Panc1 (cell line): ENCODE measurements at regions not wholly inside any gene's neighbourhood (a gene's known extent, or its start where the extent isn't known, plus 50 kb on each side); places are given as distances from the start of the nearest gene placed in this dataset.

Experiments used
- ATAC-seq: fragments of 200-7000 bp; cut with Tn5 transposase; 2 replicates; pipeline ENCODE4 v1.9.1; 2020; ENCODE audit warnings: mild to moderate bottlenecking, moderate library complexity
- BruUV-seq: library from RNA; stranded (reverse); fragments of 400-500 nt; replicated peaks from 2 replicates; lab custom pipeline; 2021; lab: Mats Ljungman, UMichigan
- CTCF ChIA-PET: fragments of 300-600 bp; sonication (Branson Sonifier 250); formaldehyde crosslinking; loops from one replicate; lab custom pipeline; 2022; ENCODE audit warnings: antibody characterized with exemption; lab: Charles Lee
- POLR2A ChIA-PET: fragments of 300-600 bp; sonication (Branson Sonifier 250); formaldehyde crosslinking; loops from one replicate; lab custom pipeline; 2022; ENCODE audit warnings: antibody characterized with exemption; lab: Charles Lee
- DNase-seq: peaks from one replicate; pipeline ENCODE4 v3.0.0-alpha.2; 2010; ENCODE audit warnings: low read depth, low spot score
- H3K27ac ChIP-seq: 2 replicates; pipeline ENCODE4 v1.5.1; 2011; ENCODE audit warnings: mild to moderate bottlenecking, low read length, inconsistent platforms
- H3K27me3 ChIP-seq: fragments of 200-500 bp; sonication (Bioruptor generic); 2 replicates; pipeline ENCODE4 v1.6.0; 2014; ENCODE audit warnings: low read length, inconsistent platforms; ENCODE audit not compliant: control insufficient read depth, insufficient read depth
- H3K36me3 ChIP-seq: fragments of 200-500 bp; sonication (Bioruptor generic); 2 replicates; pipeline ENCODE4 v1.5.1; 2014; ENCODE audit warnings: inconsistent platforms, mild to moderate bottlenecking, low read length, moderate library complexity; ENCODE audit not compliant: control insufficient read depth, insufficient read depth
- H3K4me1 ChIP-seq: 2 replicates; pipeline ENCODE4 v1.5.1; 2011; ENCODE audit warnings: inconsistent platforms, mild to moderate bottlenecking, low read length, moderate library complexity; ENCODE audit not compliant: control insufficient read depth, insufficient read depth
- H3K4me3 ChIP-seq, 2 experiments: 2 replicates each; pipeline ENCODE4 v1.5.1; 2011 to 2012; ENCODE audit warnings: low read depth in 2 of 2, low read length in 2 of 2, mild to moderate bottlenecking in 2 of 2, inconsistent platforms in 1 of 2, moderate library complexity in 1 of 2
- H3K9me3 ChIP-seq: fragments of 200-500 bp; sonication (Bioruptor generic); 2 replicates; pipeline ENCODE4 v1.5.1; 2014; ENCODE audit warnings: low read depth, mild to moderate bottlenecking, inconsistent platforms, low read length, moderate library complexity; ENCODE audit not compliant: control insufficient read depth, insufficient read depth
- CTCF ChIP-seq: fragments of 450-650 bp; IDR thresholded peaks from 2 replicates; pipeline ENCODE4 v1.5.1; 2017; ENCODE audit warnings: mild to moderate bottlenecking
- POLR2AphosphoS5 ChIP-seq: IDR thresholded peaks from 2 replicates; pipeline ENCODE4 v1.6.1; 2012; ENCODE audit warnings: mild to moderate bottlenecking, low read depth, low read length, moderate library complexity
- SIN3A ChIP-seq: IDR thresholded peaks from 2 replicates; pipeline ENCODE4 v1.6.1; 2012; ENCODE audit warnings: low read depth, mild to moderate bottlenecking, low read length, moderate library complexity, borderline replicate concordance; ENCODE audit not compliant: insufficient read depth
- TCF7L2 ChIP-seq: IDR thresholded peaks from 2 replicates; pipeline ENCODE4 v1.6.1; 2011; ENCODE audit warnings: mild to moderate bottlenecking, low read depth, low read length, inconsistent platforms
- in situ Hi-C: cut with HindIII; loops from 2 replicates; pipeline ENCODE4 v1.10.0; 2016; ENCODE audit warnings: low sequenced_read_pairs, low pct_unique_long_range_greater_than_20kb
- intact Hi-C: fragments of 100-400 bp; cut with micrococcal nuclease; formaldehyde crosslinking; loops from one replicate; pipeline ENCODE4 v1.10.0; 2022; ENCODE audit not compliant: unreplicated experiment
- TF ChIP-seq, protein P1 (sequence below), 2 experiments: IDR thresholded peaks; 2 replicates each; pipeline ENCODE4 v1.6.1; 2011 to 2012; ENCODE audit warnings: low read depth in 2 of 2, control low read depth in 1 of 2, low read length in 1 of 2, mild to moderate bottlenecking in 1 of 2, moderate library complexity in 1 of 2; ENCODE audit not compliant: insufficient read depth in 1 of 2

- in situ Hi-C loops, result no loop called here
- no peaks in the 10 kb centered on the region for H3K36me3 ChIP-seq
These were observed 81.7 kb upstream of the PRNP start for GRCh38 chr20:4604580-4604979.

DNA sequence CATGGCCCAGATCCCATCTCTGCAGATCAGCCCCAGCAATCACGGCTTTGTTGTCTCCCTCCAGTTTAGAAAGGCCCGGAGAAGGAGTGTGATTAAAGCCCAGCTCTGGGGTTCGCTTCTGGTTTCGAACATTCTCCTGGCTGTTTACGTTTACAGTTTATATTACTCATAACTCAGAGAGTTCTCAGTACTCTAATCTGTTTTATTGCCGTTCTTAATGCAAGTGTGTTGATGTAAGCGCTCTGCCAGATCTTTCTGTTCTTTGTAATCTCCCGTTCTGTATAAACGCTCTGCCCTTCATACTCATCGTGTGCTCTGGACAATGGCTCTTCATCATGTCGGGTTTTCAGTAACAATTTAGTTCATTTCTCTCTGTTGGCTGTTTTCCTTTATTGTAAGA is 82.5 kb upstream of the PRNP start:
- Histone ChIP-seq H3K27ac (no peak overlapping the region), H3K4me3 (no peak overlapping the region), H3K4me1 (no peaks in the 10 kb centered on the region), H3K9me3 (no peaks in the 10 kb centered on the region), H3K27me3 (peaks cover 12% of the 10 kb centered on the region), H3K36me3 (no peaks in the 10 kb centered on the region)
- in situ Hi-C loops, result no loop called here
- intact Hi-C loops, result loop anchor here (10.0 kb wide), 1 partner anchor 351 kb away; no protein-coding TSS in a partner anchor
- TF ChIP-seq SIN3A, result no peak
- TF ChIP-seq, protein P1, sequence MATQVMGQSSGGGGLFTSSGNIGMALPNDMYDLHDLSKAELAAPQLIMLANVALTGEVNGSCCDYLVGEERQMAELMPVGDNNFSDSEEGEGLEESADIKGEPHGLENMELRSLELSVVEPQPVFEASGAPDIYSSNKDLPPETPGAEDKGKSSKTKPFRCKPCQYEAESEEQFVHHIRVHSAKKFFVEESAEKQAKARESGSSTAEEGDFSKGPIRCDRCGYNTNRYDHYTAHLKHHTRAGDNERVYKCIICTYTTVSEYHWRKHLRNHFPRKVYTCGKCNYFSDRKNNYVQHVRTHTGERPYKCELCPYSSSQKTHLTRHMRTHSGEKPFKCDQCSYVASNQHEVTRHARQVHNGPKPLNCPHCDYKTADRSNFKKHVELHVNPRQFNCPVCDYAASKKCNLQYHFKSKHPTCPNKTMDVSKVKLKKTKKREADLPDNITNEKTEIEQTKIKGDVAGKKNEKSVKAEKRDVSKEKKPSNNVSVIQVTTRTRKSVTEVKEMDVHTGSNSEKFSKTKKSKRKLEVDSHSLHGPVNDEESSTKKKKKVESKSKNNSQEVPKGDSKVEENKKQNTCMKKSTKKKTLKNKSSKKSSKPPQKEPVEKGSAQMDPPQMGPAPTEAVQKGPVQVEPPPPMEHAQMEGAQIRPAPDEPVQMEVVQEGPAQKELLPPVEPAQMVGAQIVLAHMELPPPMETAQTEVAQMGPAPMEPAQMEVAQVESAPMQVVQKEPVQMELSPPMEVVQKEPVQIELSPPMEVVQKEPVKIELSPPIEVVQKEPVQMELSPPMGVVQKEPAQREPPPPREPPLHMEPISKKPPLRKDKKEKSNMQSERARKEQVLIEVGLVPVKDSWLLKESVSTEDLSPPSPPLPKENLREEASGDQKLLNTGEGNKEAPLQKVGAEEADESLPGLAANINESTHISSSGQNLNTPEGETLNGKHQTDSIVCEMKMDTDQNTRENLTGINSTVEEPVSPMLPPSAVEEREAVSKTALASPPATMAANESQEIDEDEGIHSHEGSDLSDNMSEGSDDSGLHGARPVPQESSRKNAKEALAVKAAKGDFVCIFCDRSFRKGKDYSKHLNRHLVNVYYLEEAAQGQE (IDR thresholded peaks at IDR 0.05; ENCODE audit: insufficient read depth in 1 of 2, low read depth in 2 of 2, low read length in 1 of 2), result no peak
- TF ChIP-seq POLR2AphosphoS5, result no peak
- no peak for TF ChIP-seq TCF7L2
- TF ChIP-seq CTCF, result no peak
- ChIA-PET CTCF (no interaction called here), POLR2A (no interaction called here)
- no peak for DNase-seq
- ATAC-seq, result no peak
- BruUV-seq, result no TSS peak

More at GRCh38 chr20:4604580-4604979, 81.7 kb upstream of the PRNP start:
- ChIA-PET POLR2A (no interaction called here), CTCF (no interaction called here)
- DNase-seq (no peak), ATAC-seq (no peak)
- Histone ChIP-seq H3K27ac (no peak overlapping the region), H3K9me3 (no peaks in the 10 kb centered on the region), H3K4me3 (no peak overlapping the region), H3K27me3 (peaks cover 11% of the 10 kb centered on the region), H3K4me1 (no peaks in the 10 kb centered on the region)
- TF ChIP-seq TCF7L2 (no peak), POLR2AphosphoS5 (no peak), CTCF (no peak), SIN3A (no peak)
- TF ChIP-seq, protein P1 (IDR thresholded peaks at IDR 0.05; ENCODE audit: insufficient read depth in 1 of 2, low read depth in 2 of 2, low read length in 1 of 2), result no peak
- intact Hi-C loops, result loop anchor here (10.0 kb wide), 1 partner anchor 350 kb away; no protein-coding TSS in a partner anchor
- no TSS peak for BruUV-seq
